GM21447 (cell line): ENCODE measurements at regions not wholly inside any gene's neighbourhood (a gene's known extent, or its start where the extent isn't known, plus 50 kb on each side); places are given as distances from the start of the nearest gene placed in this dataset.

ENCODE experiments used
- ATAC-seq: cut with Tn5 transposase; IDR thresholded peaks from one replicate; pipeline ENCODE4 v1.9.1; 2021; ENCODE audit not compliant: unreplicated experiment

DNA sequence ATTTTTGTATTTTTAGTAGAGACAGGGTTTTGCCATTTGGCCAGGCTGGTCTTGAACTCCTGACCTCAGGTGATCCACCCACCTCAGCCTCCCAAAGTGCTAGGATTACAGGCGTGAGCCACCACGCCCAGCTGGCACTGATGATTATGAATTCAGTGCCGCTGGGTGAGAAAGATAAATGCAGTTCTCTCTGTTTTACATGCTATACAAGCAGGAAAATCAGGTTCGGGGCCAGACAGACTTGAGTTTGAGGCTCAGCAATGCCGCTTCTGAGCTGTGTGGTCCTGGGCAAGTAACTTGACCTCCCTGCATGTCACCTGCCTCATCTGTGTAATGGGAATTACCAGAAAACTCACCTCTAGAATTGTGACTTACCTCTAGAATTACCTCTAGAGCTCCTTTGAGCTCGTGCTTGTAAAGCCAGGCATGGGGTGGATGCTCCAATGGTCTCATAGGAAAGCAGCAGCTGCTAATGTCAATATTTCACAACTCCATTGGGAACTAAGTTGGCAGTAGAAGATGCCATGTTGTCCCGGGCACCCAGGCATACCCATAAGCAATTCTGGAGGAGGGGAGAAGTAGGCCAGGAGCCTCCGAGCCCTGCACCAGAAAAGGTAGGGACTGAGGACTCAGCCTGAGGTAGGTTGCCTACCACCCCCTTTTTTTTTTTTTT is 119.8 kb upstream of the SLC25A33 start:
- no peak for ATAC-seq

DNA sequence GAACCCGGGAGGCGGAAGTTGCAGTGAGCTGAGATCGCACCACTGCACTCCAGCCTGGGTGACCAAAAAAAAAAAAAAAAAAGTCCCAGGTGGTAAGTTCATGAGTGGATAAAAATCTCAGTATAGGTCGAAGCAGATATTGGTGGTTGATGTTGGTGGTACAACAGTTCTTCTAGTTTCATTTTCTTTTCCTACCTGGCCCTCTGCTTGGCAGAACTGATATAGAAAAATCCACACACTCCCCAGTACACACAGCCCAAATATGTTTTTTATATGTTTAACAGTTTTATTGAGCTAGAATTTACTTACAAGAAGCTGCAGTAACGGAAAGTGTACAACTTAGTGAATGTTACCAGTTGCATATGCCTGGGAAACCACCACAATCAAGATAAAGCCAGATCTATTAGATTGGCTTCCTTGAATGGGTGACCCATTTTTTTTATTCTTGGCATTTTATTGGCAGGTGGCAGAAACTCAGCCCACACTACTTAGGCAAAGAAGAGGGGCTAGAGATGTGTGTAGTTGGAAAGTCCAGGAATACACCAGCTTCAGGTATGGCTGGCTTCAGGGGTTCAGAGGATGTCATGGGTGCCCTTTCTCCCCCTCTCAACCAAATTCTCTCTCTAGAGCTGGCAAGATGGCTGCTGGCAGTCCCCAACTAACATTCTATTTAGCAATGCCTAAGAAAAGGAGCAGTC is 118.3 kb upstream of the SLC25A33 start:
- no peak for ATAC-seq

DNA sequence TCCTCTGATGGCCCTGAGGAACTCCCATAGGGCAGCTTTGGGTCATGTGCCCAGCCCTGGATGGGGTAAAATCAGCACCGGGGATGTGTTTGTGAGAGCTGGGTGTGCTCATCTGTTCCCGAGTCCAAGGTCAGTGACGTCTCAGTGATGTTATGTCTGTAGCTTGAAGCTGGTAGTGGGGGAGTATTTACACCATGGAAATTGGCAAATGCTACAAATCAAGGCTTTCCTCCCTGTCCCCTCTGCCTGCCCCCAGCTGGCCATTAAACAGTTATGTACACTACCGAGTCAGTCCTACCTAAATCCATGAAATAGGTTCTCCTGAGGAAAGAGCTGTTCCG is 117.8 kb upstream of the SLC25A33 start:
- ATAC-seq: no peak

DNA sequence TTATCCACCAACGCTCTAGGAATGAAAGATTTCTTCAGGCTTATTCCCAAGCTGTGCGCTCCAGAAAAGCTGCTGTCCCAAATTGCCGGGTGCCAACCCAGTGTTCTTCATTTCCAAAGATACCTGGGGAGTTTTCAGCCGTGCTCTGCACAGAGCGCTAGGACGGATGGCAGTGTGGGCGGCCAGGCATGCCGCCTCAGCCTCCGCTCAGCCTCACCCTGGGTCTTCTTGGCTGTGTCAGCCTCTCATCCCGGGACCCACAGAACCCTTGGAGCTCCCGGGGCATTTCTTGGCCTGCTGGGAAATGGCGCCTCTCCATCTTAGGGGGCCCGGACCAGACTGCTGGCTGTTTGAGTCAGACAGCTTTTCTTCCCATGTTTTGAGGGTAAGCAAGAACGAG is 116.9 kb upstream of the SLC25A33 start:
- no peak for ATAC-seq

DNA sequence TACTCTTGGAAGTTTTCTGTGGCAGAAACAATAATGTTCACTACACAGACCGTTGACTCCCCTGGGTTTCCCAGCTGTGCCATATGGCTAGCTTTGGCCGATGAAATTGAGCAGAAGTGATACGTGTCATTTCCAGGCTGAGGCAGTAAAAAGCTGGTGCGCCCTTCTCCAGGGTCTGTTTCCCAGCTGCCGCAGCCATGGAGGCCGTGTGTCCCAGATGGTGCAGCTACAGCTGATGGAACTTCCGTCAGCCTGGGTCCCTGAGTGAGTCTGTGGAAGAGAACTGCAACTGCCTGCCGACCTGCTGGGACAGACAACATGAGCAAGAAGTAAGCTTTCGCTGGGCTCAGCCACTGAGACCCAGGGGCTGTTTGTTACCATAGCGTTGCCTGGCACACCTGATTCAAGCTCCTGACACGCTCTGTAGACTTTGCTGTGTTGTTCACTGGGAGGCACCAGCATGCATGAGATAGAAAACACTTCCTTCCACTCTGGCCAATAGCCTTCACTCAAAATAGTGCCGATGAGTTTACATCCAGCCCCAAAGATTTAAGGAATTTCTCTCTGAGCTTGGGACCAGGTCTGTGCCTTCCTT is 116.3 kb upstream of the SLC25A33 start:
- no peak for ATAC-seq

DNA sequence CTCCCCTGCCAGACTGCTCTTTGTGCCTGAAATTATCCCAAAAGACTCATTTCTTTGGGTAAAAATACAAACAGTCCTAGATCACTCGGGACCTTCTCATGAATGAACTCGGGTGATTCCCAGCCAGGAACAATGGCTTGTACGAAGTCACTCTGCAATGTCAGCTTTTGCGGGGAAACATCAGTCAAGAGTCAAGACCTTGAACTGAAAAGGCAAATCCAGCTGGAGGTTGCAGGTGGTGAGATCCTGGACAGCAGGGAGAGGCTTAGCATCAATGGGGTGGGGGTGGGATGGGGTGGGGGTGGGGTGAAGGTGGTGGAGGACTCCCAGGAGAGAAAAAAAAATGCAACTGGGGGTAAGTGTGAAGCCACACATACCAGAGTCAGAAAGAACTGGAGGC is 115.0 kb upstream of the SLC25A33 start:
- ATAC-seq: no peak

DNA sequence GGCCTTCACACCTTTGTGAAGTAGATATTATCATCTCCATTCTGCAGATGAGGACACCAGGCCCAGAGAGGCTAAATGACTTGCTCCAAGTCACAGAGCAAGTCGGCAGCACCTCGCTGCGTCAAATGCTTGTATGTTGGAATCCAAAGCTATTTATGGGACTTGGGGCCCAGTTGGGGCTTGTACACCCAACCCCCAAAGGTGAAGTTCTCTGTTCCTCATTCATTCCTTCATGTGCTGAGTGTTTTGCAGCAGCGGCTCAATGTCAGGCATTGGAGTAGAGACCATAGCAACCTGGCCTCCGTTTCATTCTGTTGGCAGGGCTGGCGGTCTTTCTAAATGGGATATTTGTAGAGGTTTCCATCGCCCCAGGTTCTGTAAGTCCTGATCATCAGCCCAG is 113.4 kb upstream of the SLC25A33 start:
- ATAC-seq: peak; percentile 18

DNA sequence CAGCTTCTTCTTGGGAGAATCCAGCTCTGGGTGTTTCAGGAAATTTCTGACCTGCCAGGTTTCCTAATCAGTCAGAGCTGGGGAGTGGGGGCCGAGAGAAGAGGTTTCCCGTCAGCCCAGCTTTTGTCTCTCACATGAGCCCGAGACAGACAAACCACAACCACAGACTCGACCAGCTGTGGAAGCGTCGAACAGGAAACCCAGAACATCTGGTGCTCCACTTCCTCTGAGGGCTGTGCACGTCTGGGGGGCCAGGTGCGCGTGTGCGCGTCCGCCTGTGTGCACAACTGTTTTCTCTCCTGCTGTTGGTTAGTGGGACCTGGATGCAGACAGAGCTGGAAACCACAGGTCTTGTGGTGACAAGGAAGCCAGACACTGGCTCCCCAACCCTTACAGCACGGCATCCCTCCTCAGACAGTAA is 113.0 kb upstream of the SLC25A33 start:
- peak; percentile 68 for ATAC-seq

DNA sequence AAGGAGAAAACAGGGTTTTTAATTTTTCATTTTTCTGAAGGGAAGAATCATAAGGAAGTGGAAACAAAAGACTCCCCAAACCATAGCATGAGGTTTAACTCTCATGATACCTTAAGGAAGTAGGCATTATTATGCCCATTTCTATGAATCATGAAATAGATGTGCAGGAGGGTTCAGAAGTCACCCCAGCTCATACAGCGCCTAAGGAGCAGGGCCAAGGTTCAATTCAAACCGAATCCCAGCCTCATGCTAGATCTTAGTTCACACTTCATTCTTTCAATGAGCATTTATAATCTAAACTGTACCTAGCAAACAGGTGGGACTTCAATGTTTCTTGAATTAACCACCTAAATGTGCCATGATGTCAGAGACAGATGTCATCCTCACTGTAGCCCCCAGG is 111.9 kb upstream of the SLC25A33 start:
- no peak for ATAC-seq

DNA sequence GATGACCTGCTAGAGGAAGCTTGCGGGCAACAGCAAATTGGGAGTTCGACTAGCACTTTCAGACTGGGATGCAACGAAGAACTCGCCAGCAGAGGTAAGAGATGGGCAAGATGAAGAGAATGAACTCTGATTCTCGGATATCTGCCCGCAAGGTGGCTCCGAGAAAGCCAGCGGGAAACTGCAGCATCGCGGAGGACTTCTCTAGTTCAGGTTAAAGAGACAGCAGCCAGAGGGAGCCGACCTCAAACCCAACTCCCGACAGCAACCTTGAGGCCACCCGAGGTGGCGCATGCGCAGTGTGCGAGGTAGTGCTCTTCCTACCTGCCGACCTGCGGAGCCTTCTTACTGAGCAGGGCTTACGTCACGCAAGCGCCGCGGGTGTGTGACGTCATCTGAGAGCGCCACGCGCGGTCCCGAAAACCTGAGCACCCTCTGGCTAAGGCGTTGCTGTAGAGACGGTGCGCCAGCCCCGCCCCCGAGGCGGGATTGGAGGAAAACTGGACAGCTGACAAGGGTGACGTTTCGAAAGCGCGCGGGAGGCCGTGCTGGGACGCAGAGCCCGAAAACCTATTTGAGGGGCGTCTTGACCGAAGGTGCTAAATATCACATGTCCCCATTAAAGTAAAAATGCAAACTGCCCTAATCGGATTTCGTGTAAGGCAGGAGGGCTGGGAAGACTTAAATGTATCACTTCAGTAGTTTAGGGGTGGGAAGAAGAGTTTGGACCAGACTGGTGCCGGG is 110.5 kb upstream of the SLC25A33 start:
- peak; percentile 65 for ATAC-seq

DNA sequence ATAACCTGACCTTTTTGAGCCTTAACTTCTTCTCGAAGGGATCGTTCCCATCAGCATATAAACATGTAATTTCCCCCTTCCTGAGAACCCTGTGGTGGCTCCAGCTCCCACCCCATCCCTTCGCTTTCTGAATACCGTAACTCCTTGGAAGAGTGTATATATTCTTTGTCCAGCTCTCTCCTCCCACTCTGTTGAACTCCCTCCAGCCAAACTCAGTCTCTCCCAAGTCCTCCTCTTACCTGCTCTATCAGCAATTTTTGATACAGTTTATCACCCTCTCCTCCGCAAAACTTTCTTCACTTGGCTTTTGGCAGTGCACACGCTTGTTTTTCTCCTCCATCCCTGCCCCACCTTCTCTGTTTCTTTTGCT is 109.9 kb upstream of the SLC25A33 start:
- ATAC-seq: no peak

DNA sequence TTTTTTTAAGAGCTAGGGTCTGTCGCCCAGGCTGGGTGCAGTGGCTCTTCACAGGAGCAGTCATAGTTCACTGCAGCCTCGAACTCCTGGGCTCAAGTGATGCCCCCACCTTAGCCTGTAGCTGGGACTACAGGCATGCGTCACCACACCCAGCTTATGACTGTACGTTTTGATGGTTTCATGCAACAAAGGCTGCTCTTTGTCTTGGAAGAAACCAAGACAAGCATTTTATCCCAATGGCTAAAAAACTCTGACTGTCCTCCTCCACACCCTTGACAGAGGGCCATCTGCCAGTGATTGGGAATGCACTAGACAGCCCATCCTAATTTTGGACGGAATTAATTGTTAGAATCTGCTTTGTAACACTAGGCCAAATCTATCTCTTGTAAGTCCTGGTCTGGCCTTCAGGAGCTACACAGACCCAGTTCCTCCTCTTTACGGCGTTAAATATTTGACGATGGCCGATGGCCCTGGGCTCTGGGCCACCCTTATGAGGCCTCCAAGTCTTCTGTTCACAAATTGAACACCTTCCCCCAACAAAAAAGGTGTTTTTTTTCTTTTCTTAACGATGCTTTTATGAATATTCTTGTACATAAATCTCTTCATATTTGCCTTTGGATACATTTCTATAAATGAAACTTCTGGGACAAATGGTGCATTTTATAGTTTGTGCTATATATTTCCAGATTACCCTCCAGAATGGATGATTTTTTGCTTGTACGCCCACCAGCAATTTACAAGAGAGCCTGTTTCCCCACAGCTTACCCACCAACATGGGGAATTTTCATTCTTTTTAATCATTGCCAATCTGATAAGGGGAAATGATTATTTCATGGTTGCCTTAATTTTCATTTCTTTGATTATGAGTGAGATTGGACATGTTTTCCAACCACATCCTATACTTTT is 104.8 kb upstream of the SLC25A33 start:
- no peak for ATAC-seq

DNA sequence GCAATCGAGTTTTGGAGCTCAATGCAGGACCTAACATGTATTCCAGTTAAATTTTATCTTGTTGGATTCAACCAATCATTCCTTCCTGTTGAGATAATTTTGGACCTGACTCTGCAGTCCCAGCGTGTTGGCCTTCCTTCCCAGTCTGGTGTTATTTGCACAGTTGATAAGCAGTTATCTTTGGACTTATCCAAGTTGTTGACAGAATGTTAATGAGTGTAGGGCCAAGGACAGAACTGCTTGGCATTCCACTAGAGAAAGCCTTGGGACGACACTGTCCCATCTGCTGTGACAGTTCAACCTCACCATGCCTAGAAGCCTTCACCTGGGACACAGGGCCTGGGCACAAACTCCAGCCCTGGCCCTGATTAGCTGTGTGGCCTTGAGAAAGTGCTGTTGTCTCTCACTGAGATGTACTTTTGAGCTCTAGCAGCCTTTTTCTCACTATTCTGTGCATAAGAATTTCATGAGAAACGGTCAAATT is 104.1 kb upstream of the SLC25A33 start:
- ATAC-seq: no peak

DNA sequence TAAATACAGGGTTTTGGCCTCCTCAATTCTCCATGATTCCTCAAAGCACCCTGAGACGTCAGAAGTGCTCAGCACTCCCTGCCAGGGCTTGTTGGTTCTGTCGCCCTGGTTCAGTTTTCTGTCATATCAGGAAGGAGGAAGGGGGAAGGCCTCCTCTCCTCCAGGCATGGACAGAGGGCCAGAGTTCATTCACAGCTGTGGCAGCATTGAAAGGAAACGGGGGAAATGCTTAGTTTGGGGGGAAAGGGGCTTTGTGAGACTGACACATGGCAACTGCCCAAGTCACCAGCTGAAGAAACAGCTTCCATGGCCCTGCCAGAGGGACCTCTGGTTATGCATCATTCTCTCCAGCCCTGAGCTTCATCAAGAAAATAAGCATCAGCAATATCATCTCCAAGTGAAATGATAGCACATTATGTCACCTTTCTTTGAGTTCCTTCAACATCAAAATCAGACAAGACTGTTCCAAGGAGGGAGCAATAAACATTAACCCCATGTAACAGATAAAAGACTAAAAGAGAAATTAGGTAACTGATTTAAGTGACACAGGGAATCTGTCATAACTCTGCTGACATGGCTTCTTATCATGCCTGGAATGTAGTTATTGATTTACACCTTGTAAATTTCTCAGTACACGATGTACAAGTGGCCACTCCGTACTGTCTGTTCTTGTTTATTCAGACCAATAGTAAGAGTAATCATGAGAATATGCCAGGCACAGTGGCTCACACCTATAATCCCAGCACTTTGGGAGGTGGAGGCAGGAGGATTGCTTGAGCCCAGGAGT is 103.2 kb upstream of the SLC25A33 start:
- no peak for ATAC-seq

DNA sequence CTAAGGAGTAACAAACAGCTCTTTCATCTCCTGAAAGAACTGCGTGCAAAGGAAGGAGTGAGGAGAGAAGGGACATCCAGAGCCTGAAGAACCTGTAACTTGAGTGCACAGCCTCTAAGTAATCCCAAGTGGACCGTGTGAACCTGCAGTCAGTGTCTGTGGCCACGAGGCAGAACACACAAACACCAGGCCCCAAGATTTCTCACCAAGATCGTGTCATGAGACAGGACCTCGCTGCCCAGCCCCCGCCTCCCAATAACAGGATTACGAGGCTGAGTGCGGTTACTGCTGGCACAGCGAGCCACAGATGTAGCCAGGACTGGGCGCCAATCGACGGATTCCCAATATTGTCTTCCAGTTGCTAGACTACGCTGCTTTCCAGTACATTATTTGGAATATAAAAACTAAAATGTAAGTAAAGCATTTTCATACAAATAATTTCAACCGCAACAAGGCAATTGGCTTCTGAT is 101.3 kb upstream of the SLC25A33 start:
- no peak for ATAC-seq

DNA sequence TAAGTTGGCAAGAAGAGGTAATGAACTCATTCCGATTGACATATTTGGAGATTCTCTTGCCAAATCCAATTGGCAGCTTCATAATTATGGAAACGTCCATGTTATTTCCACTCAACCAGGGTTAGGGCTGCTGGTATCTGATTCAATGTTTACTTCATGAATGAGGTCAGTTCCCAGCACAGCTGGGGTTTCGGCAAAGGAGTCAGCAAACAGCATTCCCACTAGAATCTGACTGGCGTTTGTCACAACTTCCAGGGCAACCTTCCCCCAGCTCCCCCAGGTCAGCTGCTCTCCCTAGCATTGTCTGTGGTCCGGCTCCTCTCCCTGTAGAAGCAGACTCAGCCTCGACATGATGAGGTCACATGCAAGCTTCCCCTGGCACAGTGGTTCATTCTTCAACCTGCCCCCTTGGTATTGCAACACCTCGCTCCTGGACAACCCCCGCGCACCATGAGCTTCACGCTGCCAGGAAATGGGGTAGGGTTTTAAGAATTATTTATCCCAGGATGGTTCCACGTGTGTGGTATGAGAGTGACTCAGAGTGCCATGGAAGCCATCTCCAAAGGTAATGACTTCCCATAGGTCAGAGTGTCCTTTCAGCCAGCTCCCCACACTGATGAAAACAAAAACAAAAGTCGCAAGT is 100.7 kb upstream of the SLC25A33 start:
- ATAC-seq: no peak

DNA sequence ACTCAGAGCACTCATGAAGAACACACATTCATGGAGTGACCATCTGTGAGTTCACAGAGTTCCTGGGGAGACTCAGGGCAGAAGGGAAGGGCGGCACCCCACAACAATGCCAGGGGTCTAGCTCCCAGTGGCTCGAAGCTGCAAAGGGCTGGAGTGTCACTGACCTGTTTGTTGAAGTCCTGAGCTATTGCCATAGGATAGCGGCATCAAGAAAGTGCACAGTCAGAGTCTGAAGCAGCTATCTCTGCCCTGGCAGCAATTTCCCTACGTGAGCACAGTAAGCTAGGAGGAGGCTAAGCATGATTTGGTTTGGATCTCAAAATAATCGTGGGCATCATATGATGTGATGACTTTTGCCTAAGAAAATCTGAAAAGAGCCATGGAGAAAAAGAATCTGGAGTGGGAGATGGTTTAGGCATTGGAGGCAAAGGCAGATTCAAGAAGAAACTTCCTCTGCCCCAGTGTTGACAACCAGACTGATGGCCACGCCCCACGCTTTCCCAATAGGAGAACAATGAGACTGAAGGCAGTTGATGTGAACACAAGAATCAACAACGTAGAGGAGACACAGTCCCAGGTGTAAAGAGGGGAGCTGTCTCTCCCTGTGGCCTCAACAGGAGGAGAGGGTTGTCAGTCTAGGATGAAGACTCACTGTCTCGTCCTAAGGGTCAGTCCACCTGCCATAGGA is 100.0 kb upstream of the SLC25A33 start:
- no peak for ATAC-seq

DNA sequence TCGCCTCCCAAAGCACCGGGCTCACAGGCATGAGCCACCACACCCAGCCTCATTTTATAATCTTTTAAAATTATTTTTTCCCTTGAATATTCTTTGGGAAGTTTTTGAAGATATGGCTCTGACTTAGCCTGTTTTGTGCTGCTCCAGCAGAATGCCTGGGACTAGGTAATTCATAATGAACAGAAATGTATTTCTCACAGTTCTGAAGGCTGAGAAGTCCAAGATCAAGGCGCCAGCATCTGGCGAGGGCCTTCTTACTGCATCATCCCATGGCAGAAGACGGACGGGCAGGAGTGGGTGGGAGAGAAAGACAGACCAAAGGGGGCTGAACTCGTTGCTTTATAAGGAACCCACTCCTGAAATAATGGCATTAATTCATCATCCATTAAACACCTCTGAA is 99.0 kb upstream of the SLC25A33 start:
- ATAC-seq: no peak

DNA sequence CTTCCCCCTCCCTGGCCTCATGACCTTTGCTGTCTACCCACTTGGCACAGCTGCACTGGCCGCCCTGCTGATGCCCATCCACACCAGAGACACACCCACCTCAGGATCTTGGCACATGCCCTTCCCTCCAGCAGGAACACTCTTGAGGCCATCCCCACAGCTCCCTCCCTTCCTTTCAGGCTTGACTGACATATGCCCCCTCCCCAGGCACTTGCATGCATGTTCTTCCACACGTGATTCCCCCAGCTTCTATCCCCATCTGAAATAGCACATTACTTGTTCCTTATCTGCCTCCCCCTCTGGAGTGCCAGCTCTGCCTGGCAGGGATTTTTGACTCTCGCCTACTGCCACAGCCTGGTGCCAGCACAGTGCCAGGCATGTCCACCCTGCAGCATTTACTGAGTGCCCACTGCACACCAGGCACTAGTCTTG is 98.5 kb upstream of the SLC25A33 start:
- ATAC-seq: no peak
